NCI-H1694 (cell line): ENCODE measurements at regions not wholly inside any gene's neighbourhood (a gene's known extent, or its start where the extent isn't known, plus 50 kb on each side); places are given as distances from the start of the nearest gene placed in this dataset.
"Not testable (repeated sequence)": the region's sequence is repeated elsewhere in the genome, so short reads cannot be mapped to it uniquely, and the experiment has no call there.

Experiments used
- DNase-seq: peaks from one replicate; lab custom pipeline; 2025; lab: John Stamatoyannopoulos, UW

- peak; percentile 31 for DNase-seq
Measured at GRCh38 chr11:101741479-101742175, 157.8 kb upstream of the TRPC6 start.

- DNase-seq = peak; percentile 38
Measured at GRCh38 chr11:101741061-101741460, 157.3 kb upstream of the TRPC6 start.

- peak; percentile 60 for DNase-seq
Measured at GRCh38 chr11:101738452-101738851, 154.6 kb upstream of the TRPC6 start.

- no peak for DNase-seq
Measured at GRCh38 chr11:101729406-101730078, 145.7 kb upstream of the TRPC6 start.

GRCh38 chr11:101727451-101727850 is 143.6 kb upstream of the TRPC6 start:
- no peak for DNase-seq

- DNase-seq = no peak
Measured at GRCh38 chr11:101726988-101727387, 143.2 kb upstream of the TRPC6 start.

GRCh38 chr11:101723371-101723770 is 139.6 kb upstream of the TRPC6 start:
- DNase-seq = no peak

- DNase-seq = no peak
Measured at GRCh38 chr11:101721270-101721669, 137.5 kb upstream of the TRPC6 start.

- DNase-seq = no peak
Measured at GRCh38 chr11:101718402-101718801, 134.6 kb upstream of the TRPC6 start.

GRCh38 chr11:101717619-101718018 is 133.8 kb upstream of the TRPC6 start:
- no peak for DNase-seq

GRCh38 chr11:101715281-101715680 is 131.5 kb upstream of the TRPC6 start:
- no peak for DNase-seq

- no peak for DNase-seq
Measured at GRCh38 chr11:101707477-101707876, 123.7 kb upstream of the TRPC6 start.

GRCh38 chr11:101706541-101706940 is 122.7 kb upstream of the TRPC6 start:
- no peak for DNase-seq

GRCh38 chr11:101705972-101706371 is 122.2 kb upstream of the TRPC6 start:
- no peak for DNase-seq

- not testable (repeated sequence) for DNase-seq
Measured at GRCh38 chr11:101694869-101695268, 111.1 kb upstream of the TRPC6 start.

GRCh38 chr11:101692980-101693379 is 109.2 kb upstream of the TRPC6 start:
- DNase-seq = no peak

- DNase-seq = no peak
Measured at GRCh38 chr11:101686514-101686913, 102.7 kb upstream of the TRPC6 start.

- DNase-seq = no peak
Measured at GRCh38 chr11:101668236-101668635, 84.4 kb upstream of the TRPC6 start.

GRCh38 chr11:101666916-101667315 is 83.1 kb upstream of the TRPC6 start:
- DNase-seq = no peak

- no peak for DNase-seq
Measured at GRCh38 chr11:101661559-101661958, 77.8 kb upstream of the TRPC6 start.
